ENCODE measurements at regions not wholly inside any gene's neighbourhood (a gene's known extent, or its start where the extent isn't known, plus 50 kb on each side); places are given as distances from the start of the nearest gene placed in this dataset.
A peak's percentile ranks its signal among the peaks of the same experiment; 100 is the strongest.

DNA sequence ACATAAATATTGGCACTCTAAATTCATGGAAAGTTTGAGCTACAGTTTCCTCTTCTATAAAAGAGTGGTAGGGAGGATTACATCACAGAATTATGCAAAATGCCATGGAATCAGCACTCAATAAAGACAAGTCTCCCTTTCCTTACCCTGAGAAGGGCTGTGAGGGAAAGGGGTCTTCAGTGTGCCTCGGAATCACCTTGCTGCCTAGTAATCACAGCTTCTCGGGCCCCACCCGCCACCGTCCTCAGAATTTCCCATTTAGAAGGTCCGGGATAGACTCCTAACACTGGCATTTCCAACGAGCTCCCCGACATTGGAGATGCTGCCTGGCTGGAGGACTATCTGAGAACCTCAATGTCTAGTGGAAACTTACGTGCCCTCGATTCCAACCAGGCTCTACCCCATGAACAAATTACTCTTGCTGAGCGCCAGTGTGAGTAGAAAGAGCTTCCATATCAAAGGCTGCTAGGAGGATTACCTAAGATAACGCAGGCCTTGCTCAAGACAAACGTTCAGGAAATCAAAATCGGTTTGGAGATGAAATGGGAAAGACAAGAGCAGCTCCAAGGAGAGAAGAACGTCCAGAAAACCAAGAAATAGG lies 92.1 kb upstream of the CHD2 start:
- Histone ChIP-seq H3K4me3 (peak overlapping the region; percentile 33 to 57), H3K4me1 (peaks cover 0 to 22% of the 10 kb centered on the region in 2 donors), H3K27ac (peak overlapping the region; percentile 94 to 95), H3K9me3 (no peaks in the 10 kb centered on the region), H3K27me3 (no peaks in the 10 kb centered on the region), H3K36me3 (no peaks in the 10 kb centered on the region)
- DNase-seq (ENCODE audit: low spot score) = no peak
- TF ChIP-seq, protein P1, sequence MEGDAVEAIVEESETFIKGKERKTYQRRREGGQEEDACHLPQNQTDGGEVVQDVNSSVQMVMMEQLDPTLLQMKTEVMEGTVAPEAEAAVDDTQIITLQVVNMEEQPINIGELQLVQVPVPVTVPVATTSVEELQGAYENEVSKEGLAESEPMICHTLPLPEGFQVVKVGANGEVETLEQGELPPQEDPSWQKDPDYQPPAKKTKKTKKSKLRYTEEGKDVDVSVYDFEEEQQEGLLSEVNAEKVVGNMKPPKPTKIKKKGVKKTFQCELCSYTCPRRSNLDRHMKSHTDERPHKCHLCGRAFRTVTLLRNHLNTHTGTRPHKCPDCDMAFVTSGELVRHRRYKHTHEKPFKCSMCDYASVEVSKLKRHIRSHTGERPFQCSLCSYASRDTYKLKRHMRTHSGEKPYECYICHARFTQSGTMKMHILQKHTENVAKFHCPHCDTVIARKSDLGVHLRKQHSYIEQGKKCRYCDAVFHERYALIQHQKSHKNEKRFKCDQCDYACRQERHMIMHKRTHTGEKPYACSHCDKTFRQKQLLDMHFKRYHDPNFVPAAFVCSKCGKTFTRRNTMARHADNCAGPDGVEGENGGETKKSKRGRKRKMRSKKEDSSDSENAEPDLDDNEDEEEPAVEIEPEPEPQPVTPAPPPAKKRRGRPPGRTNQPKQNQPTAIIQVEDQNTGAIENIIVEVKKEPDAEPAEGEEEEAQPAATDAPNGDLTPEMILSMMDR (IDR thresholded peaks at IDR 0.05) = no peak

DNA sequence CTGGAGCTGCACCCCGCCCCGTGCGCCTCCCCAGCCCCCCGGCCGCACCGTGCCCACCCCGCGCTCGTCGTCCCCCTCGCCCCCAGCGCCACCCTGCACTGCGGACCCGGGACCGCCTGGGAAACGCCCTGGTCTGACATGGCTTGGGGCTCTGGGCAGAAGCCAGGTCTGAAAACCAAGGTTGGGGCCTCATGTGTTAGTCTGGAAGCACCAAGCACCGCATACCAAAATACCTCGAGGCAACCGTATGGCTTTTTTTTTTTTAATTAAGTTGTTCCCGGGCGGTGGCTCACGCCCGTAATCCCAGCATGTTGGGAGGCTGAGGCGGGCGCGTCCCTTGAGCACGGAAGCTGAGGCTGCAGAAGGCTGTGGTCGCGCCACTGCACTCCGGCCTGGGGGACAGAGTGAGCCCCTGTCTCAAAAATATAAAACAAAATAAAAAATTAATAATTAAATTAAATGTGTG lies 91.5 kb upstream of the CHD2 start:
- DNase-seq (ENCODE audit: low spot score) = no peak
- Histone ChIP-seq H3K27me3 (no peaks in the 10 kb centered on the region), H3K4me3 (peak overlapping the region; percentile 33 to 57), H3K36me3 (no peaks in the 10 kb centered on the region), H3K27ac (peak overlapping the region; percentile 94 to 95), H3K9me3 (no peaks in the 10 kb centered on the region), H3K4me1 (peaks cover 0 to 21% of the 10 kb centered on the region in 2 donors)
- TF ChIP-seq, protein P1 (IDR thresholded peaks at IDR 0.05) = no peak

DNA sequence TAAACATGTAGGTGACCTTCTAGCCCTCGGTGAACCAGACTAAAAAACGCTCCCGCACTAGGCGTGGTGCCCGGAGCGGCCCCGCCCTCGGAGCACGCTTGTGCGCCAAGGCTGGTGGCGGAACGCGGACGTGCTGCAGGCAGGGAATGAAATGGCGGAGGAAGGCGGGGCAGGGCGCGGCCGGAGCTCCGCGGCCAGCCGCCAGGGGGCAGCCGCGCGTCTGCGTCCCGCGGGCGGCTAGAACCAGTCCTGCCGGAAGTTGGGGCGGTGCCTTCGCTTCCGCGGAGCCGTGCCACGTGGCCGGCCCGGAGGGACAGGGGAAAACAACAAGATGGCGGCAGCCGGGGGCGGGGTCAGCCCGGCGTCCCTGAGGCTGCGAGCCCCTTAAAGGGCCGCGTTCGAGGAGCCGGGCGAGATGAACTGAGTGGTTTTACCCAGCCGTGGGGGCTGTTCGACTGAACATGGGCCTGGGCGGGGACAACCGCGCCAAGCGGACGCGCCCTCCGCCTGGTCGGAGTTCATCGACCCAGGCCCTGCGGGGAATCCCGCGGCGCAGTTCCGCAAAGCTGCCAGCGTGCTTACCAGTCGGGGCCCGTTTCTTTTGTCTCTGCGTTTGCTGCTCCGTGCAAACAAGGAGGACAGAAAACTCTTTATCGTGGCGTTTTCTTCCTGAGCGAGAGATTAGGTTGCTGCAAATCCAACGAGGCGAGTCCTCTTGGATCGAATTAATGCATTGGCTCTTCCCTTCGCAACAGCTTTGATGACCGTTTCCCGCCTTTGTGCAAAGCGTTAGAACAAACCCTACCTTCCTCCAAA lies 90.9 kb upstream of the CHD2 start:
- peak; percentile 99 for DNase-seq (ENCODE audit: low spot score)
- TF ChIP-seq, protein P1 (IDR thresholded peaks at IDR 0.05) = peak; percentile 90 to 96
- no peaks in the 10 kb centered on the region for H3K36me3 ChIP-seq
- no peaks in the 10 kb centered on the region for H3K9me3 ChIP-seq
- H3K4me1 ChIP-seq = peaks cover 0 to 14% of the 10 kb centered on the region in 2 donors
- H3K4me3 ChIP-seq = peak overlapping the region; percentile 46 to 57
- peak overlapping the region; percentile 94 to 95 for H3K27ac ChIP-seq
- H3K27me3 ChIP-seq = no peaks in the 10 kb centered on the region

DNA sequence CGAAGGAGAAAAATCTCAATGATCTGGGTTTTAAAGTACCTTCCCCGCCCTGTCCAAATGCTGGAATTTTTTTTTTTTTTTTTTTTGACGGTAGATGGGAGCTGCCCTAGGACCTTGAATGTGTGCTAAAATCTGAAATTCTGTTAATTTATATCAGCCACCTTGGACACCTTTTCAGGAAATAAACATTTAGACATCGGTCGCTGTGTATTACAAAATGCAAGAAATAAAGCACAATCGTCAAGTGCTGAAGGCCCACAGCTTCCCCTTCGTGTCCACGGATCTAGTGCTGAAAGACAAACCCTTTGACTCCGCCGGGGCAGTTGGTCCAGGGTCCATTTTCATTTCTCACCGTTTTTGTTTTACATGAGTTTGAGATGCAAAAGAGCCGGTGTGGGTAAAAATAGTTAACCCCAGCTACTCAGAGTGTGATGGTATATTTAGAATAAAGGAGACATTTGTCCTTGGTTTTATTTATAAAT lies 90.2 kb upstream of the CHD2 start:
- H3K27me3 ChIP-seq = no peaks in the 10 kb centered on the region
- peak overlapping the region; percentile 94 to 95 for H3K27ac ChIP-seq
- no peaks in the 10 kb centered on the region for H3K9me3 ChIP-seq
- H3K4me1 ChIP-seq = peaks cover 0 to 11% of the 10 kb centered on the region in 2 donors
- TF ChIP-seq, protein P1 (IDR thresholded peaks at IDR 0.05) = no peak
- peak overlapping the region; percentile 46 to 57 for H3K4me3 ChIP-seq
- no peaks in the 10 kb centered on the region for H3K36me3 ChIP-seq
- peak; percentile 70 for DNase-seq (ENCODE audit: low spot score)

DNA sequence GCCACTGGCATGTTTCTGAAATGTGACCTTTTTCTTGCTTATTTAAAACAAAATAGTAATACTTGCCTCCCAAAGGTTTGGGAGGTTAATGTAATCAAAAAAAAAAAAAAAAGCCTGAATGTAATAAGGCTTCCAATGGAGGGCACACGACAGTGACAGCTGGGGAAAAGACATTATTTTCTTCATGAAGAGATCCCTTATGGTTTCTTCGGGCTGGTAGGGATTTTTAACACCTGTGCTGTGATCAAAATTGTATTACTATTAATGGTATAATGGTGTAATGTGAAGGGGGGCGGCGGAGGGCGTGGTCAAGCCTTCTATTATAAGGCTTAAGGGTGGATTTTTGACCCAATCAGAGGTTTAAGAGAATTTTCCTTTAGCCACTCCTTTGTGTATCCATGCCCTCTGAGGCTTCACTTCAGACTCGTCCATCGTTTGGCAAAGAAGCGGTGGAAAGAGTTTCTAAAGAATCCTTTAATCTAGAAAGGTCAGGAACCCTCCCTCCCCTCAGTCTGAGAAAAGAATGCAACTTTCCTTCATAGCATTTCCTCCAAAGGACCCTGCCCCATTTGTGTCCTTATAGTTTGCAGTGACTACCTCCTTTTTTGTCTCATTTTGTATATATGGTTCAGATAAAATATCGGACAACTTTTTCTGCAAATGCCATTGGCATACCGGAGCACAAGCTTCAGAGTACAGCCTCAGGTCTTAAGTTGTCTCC lies 89.5 kb upstream of the CHD2 start:
- peak overlapping the region; percentile 94 to 95 for H3K27ac ChIP-seq
- peaks cover 0 to 11% of the 10 kb centered on the region in 2 donors for H3K4me1 ChIP-seq
- TF ChIP-seq, protein P1 (IDR thresholded peaks at IDR 0.05) = no peak
- no peaks in the 10 kb centered on the region for H3K27me3 ChIP-seq
- peak overlapping the region; percentile 46 to 57 for H3K4me3 ChIP-seq
- no peaks in the 10 kb centered on the region for H3K36me3 ChIP-seq
- H3K9me3 ChIP-seq = no peaks in the 10 kb centered on the region
- peak; percentile 78 for DNase-seq (ENCODE audit: low spot score)
